DND-41 (cell line): ENCODE measurements at regions not wholly inside any gene's neighbourhood (a gene's known extent, or its start where the extent isn't known, plus 50 kb on each side); places are given as distances from the start of the nearest gene placed in this dataset.

ENCODE experiments used
- CTCF ChIP-seq: IDR thresholded peaks from 2 replicates; pipeline ENCODE4 v1.5.1; 2012; ENCODE audit warnings: borderline replicate concordance, low read length, moderate library complexity, mild to moderate bottlenecking; ENCODE audit not compliant: poor library complexity, severe bottlenecking; ENCODE audit errors: extremely low read depth
- EZH2 ChIP-seq: IDR thresholded peaks from 3 replicates; pipeline ENCODE4 v1.6.1; 2012; ENCODE audit warnings: borderline replicate concordance, low read depth, mild to moderate bottlenecking, moderate library complexity, low read length, inconsistent platforms; ENCODE audit not compliant: severe bottlenecking

DNA sequence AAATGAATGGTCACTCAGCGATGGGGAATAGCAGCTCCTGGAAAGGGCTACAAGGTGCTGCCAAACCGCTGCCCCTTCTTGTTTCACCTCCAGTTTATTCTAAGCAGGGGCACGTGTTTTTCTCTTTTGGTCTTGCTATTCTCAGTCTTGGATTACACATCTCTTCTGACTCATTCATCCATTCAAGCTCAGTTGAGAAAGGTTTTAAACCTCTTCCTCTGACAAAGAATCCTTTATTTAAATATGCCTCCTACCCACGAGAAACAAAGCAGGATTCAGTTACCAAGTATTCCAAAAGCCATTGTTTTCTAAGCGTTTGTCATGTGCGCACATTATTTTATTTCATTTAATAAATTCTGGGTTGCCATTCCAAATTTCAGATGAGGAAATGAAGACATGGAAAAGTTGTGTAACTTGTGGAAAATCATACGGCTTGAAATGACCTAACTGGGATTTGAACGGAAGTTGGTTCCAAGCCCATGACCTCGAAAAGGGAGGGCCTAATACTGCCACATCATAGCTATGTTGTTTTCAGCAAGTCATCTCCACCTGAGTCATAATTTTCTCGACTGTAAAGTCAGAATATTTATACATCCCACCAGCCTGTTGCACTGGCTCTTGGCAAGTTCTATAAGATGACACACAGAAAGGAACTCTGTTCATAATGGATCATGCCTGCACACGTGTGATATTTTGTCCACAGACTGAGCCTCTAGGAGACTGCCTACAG is 292.0 kb upstream of the SLCO3A1 start:
- no peak for TF ChIP-seq CTCF
- no peak for TF ChIP-seq EZH2
